NT2/D1 (cell line): ENCODE measurements at regions not wholly inside any gene's neighbourhood (a gene's known extent, or its start where the extent isn't known, plus 50 kb on each side); places are given as distances from the start of the nearest gene placed in this dataset.

Source experiments
- SUZ12 ChIP-seq: IDR thresholded peaks from 2 replicates; pipeline ENCODE4 v1.6.1; 2011; ENCODE audit not compliant: insufficient read length, insufficient read depth; ENCODE audit errors: extremely low read depth
- YY1 ChIP-seq: IDR thresholded peaks from 2 replicates; pipeline ENCODE4 v1.6.1; 2011; ENCODE audit not compliant: insufficient read length, insufficient read depth
- ZNF274 ChIP-seq: IDR thresholded peaks from 2 replicates; pipeline ENCODE4 v1.6.1; 2011; ENCODE audit warnings: mild to moderate bottlenecking, low read depth, low read length

GRCh38 chr3:180253283-180253682, 216.5 kb upstream of the PEX5L start:
- no peak for TF ChIP-seq YY1
- TF ChIP-seq SUZ12 = no peak
- TF ChIP-seq ZNF274 = no peak
